K562 (cell line): ENCODE measurements at regions not wholly inside any gene's neighbourhood (a gene's known extent, or its start where the extent isn't known, plus 50 kb on each side); places are given as distances from the start of the nearest gene placed in this dataset.

ENCODE experiments used
- NCOA6 ChIP-seq: fragments of 450-650 bp; IDR thresholded peaks from 2 replicates; pipeline ENCODE4 v1.6.1; 2017; ENCODE audit warnings: mild to moderate bottlenecking
- PYGO2 ChIP-seq: fragments of 450-650 bp; IDR thresholded peaks from 2 replicates; pipeline ENCODE4 v1.6.1; 2016; ENCODE audit warnings: mild to moderate bottlenecking, missing genetic modification characterization, moderate library complexity, missing compliant biosample characterization
- SIN3B ChIP-seq: fragments of 450-650 bp; IDR thresholded peaks from 2 replicates; pipeline ENCODE4 v1.6.1; 2017; ENCODE audit warnings: low read depth, mild to moderate bottlenecking, moderate library complexity
- STAT5A ChIP-seq: IDR thresholded peaks from 2 replicates; pipeline ENCODE4 v1.6.1; 2012; ENCODE audit warnings: low read length, inconsistent platforms, borderline replicate concordance
- UBTF ChIP-seq, 2 experiments: IDR thresholded peaks; 2 replicates each; pipeline ENCODE4 v1.6.1; 2012; ENCODE audit warnings: improper control_type of control experiment in 2 of 2, low read depth in 2 of 2, low read length in 2 of 2, borderline replicate concordance in 1 of 2
- ZKSCAN3 ChIP-seq: fragments of 250-450 bp; sonication (Bioruptor Pico); IDR thresholded peaks from 2 replicates; pipeline ENCODE4 v1.4.0; 2020
- TF ChIP-seq, protein P1 (sequence below): fragments of 450-650 bp; formaldehyde crosslinking; IDR thresholded peaks from 2 replicates; pipeline ENCODE4 v1.4.0; 2020; ENCODE audit warnings: mild to moderate bottlenecking, moderate library complexity
- TF ChIP-seq, protein P2 (sequence below): IDR thresholded peaks from 2 replicates; pipeline ENCODE4 v1.6.1; 2014; ENCODE audit warnings: antibody characterized with exemption

- TF ChIP-seq SIN3B (no peak), ZKSCAN3 (no peak), PYGO2 (tag) (no peak), NCOA6 (no peak), UBTF (IDR thresholded peaks at IDR 0.05; ENCODE audit: borderline replicate concordance in 1 of 2, low read depth in 2 of 2, low read length in 2 of 2) (no peak), STAT5A (no peak)
- TF ChIP-seq, protein P1, sequence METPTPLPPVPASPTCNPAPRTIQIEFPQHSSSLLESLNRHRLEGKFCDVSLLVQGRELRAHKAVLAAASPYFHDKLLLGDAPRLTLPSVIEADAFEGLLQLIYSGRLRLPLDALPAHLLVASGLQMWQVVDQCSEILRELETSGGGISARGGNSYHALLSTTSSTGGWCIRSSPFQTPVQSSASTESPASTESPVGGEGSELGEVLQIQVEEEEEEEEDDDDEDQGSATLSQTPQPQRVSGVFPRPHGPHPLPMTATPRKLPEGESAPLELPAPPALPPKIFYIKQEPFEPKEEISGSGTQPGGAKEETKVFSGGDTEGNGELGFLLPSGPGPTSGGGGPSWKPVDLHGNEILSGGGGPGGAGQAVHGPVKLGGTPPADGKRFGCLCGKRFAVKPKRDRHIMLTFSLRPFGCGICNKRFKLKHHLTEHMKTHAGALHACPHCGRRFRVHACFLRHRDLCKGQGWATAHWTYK (CRISPR knock-in tag) = no peak
- TF ChIP-seq, protein P2, sequence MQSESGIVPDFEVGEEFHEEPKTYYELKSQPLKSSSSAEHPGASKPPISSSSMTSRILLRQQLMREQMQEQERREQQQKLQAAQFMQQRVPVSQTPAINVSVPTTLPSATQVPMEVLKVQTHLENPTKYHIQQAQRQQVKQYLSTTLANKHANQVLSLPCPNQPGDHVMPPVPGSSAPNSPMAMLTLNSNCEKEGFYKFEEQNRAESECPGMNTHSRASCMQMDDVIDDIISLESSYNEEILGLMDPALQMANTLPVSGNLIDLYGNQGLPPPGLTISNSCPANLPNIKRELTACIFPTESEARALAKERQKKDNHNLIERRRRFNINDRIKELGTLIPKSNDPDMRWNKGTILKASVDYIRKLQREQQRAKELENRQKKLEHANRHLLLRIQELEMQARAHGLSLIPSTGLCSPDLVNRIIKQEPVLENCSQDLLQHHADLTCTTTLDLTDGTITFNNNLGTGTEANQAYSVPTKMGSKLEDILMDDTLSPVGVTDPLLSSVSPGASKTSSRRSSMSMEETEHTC = no peak
- TF ChIP-seq, all 486 proteins: peak for 0
Observed at GRCh38 chr5:174549254-174549653, 175.1 kb upstream of the MSX2 start (continued).
